ENCODE measurements at regions not wholly inside any gene's neighbourhood (a gene's known extent, or its start where the extent isn't known, plus 50 kb on each side); places are given as distances from the start of the nearest gene placed in this dataset.
"Not testable (repeated sequence)": the region's sequence is repeated elsewhere in the genome, so short reads cannot be mapped to it uniquely, and the experiment has no call there.

GRCh38 chr2:13758412-13758811, 874.1 kb upstream of the LRATD1 start:
- no peak for DNase-seq

GRCh38 chr2:13768274-13768673, 864.2 kb upstream of the LRATD1 start:
- DNase-seq, result no peak

GRCh38 chr2:13770279-13770678, 862.2 kb upstream of the LRATD1 start:
- no peak for DNase-seq

GRCh38 chr2:13779996-13780395, 852.5 kb upstream of the LRATD1 start:
- DNase-seq, result no peak

- no peak for DNase-seq
Observed at GRCh38 chr2:13791019-13791547, 841.4 kb upstream of the LRATD1 start.

- no peak for DNase-seq
Observed at GRCh38 chr2:13806539-13806938, 826.0 kb upstream of the LRATD1 start.

GRCh38 chr2:13813236-13813635, 819.3 kb upstream of the LRATD1 start:
- no peak for DNase-seq

- DNase-seq, result no peak
Observed at GRCh38 chr2:13818002-13818401, 814.5 kb upstream of the LRATD1 start.

- no peak for DNase-seq
Observed at GRCh38 chr2:13819896-13820295, 812.6 kb upstream of the LRATD1 start.

GRCh38 chr2:13821255-13821880, 811.1 kb upstream of the LRATD1 start:
- no peak for DNase-seq

- no peak for DNase-seq
Observed at GRCh38 chr2:13822365-13822764, 810.2 kb upstream of the LRATD1 start.

GRCh38 chr2:13826314-13826853, 806.1 kb upstream of the LRATD1 start:
- DNase-seq, result no peak

- no peak for DNase-seq
Observed at GRCh38 chr2:13858626-13859025, 773.9 kb upstream of the LRATD1 start.

GRCh38 chr2:13868275-13868674, 764.2 kb upstream of the LRATD1 start:
- DNase-seq, result not testable (repeated sequence)

GRCh38 chr2:13876491-13877037, 756.0 kb upstream of the LRATD1 start:
- DNase-seq, result no peak

- no peak for DNase-seq
Observed at GRCh38 chr2:13877571-13877970, 754.9 kb upstream of the LRATD1 start.

GRCh38 chr2:13884291-13884976, 748.1 kb upstream of the LRATD1 start:
- DNase-seq, result no peak

GRCh38 chr2:13901526-13901925, 731.0 kb upstream of the LRATD1 start:
- DNase-seq, result no peak

GRCh38 chr2:13905831-13906230, 726.7 kb upstream of the LRATD1 start:
- no peak for DNase-seq

- no peak for DNase-seq
Observed at GRCh38 chr2:13916066-13916465, 716.5 kb upstream of the LRATD1 start.

GRCh38 chr2:13917958-13918357, 714.6 kb upstream of the LRATD1 start:
- DNase-seq, result no peak

- no peak for DNase-seq
Observed at GRCh38 chr2:13919981-13920382, 712.5 kb upstream of the LRATD1 start.

- DNase-seq, result no peak
Observed at GRCh38 chr2:13921245-13921644, 711.3 kb upstream of the LRATD1 start.

GRCh38 chr2:13923823-13924222, 708.7 kb upstream of the LRATD1 start:
- DNase-seq, result no peak

All from stimulated activated CD4-positive, alpha-beta T cell treated with anti-CD3 and anti-CD28 coated beads, Interleukin-2, amount 100 ng/mL, for 48 hours (primary cell).